ENCODE measurements at regions not wholly inside any gene's neighbourhood (a gene's known extent, or its start where the extent isn't known, plus 50 kb on each side); places are given as distances from the start of the nearest gene placed in this dataset.

GRCh38 chr12:126537961-126538530, 1472.8 kb downstream of the AACS start:
- TF ChIP-seq EZH2phosphoT487 (IDR thresholded peaks at IDR 0.05; ENCODE audit: insufficient read depth, low read depth): no peak
- no peak for TF ChIP-seq EZH2 (IDR thresholded peaks at IDR 0.05; ENCODE audit: insufficient read depth, poor library complexity, severe bottlenecking)

Measured in GM23248 (cell line).